Calu3 (cell line): ENCODE measurements at regions not wholly inside any gene's neighbourhood (a gene's known extent, or its start where the extent isn't known, plus 50 kb on each side); places are given as distances from the start of the nearest gene placed in this dataset.

ENCODE experiments used
- BruUV-seq: library from RNA; stranded (reverse); fragments of 400-500 nt; replicated peaks from 2 replicates; lab custom pipeline; 2021; lab: Mats Ljungman, UMichigan
- CTCF ChIA-PET: fragments of 300-600 bp; sonication (Branson Sonifier 250); formaldehyde crosslinking; loops from one replicate; lab custom pipeline; 2022; ENCODE audit warnings: antibody characterized with exemption; lab: Charles Lee
- DNase-seq: peaks from one replicate; pipeline ENCODE4 v3.0.0; 2022
- H3K27ac Mint-ChIP-seq: one replicate; pipeline ENCODE4 v1.8.0; 2022; ENCODE audit warnings: mixed read lengths; ENCODE audit not compliant: unreplicated experiment
- H3K27me3 Mint-ChIP-seq: one replicate; pipeline ENCODE4 v1.8.0; 2022; ENCODE audit warnings: mixed read lengths; ENCODE audit not compliant: unreplicated experiment
- H3K36me3 Mint-ChIP-seq: one replicate; pipeline ENCODE4 v1.8.0; 2022; ENCODE audit warnings: mild to moderate bottlenecking, moderate library complexity, mixed read lengths; ENCODE audit not compliant: insufficient read depth, unreplicated experiment
- H3K4me1 Mint-ChIP-seq: one replicate; pipeline ENCODE4 v1.8.0; 2022; ENCODE audit warnings: mild to moderate bottlenecking, low read depth, mixed read lengths; ENCODE audit not compliant: unreplicated experiment
- H3K4me3 Mint-ChIP-seq: one replicate; pipeline ENCODE4 v1.8.0; 2022; ENCODE audit warnings: mild to moderate bottlenecking, low read depth, moderate library complexity, mixed read lengths; ENCODE audit not compliant: unreplicated experiment
- H3K9me3 Mint-ChIP-seq: one replicate; pipeline ENCODE4 v1.8.0; 2022; ENCODE audit warnings: low read depth, mixed read lengths; ENCODE audit not compliant: unreplicated experiment
- CTCF ChIP-seq: fragments of 200-600 bp; IDR thresholded peaks from one replicate; pipeline ENCODE4 v1.8.0; 2022; ENCODE audit warnings: antibody characterized with exemption; ENCODE audit not compliant: unreplicated experiment
- intact Hi-C: fragments of 100-400 bp; cut with micrococcal nuclease; formaldehyde crosslinking; loops from one replicate; pipeline ENCODE4 v1.10.0; 2022; ENCODE audit not compliant: unreplicated experiment

GRCh38 chr22:27628891-27629631 lies 172.5 kb downstream of the MN1 start:
- Mint-ChIP-seq H3K27me3 (no peaks in the 10 kb centered on the region), H3K36me3 (peaks cover 7% of the 10 kb centered on the region), H3K27ac (peak overlapping the region; percentile 32), H3K4me1 (peaks cover 17% of the 10 kb centered on the region), H3K9me3 (no peaks in the 10 kb centered on the region), H3K4me3 (no peak overlapping the region)
- DNase-seq = peak; percentile 70
- CTCF ChIA-PET = no interaction called here
- BruUV-seq = no TSS peak
- intact Hi-C loops = loop anchor here (10.0 kb wide), 1 partner anchor 176 kb away; the partner anchor contains the start of gene MN1
- TF ChIP-seq CTCF = no peak

GRCh38 chr22:27629908-27630673 lies 171.5 kb downstream of the MN1 start:
- Mint-ChIP-seq H3K9me3 (no peaks in the 10 kb centered on the region), H3K27ac (no peak overlapping the region), H3K4me1 (peaks cover 17% of the 10 kb centered on the region), H3K27me3 (no peaks in the 10 kb centered on the region), H3K36me3 (peaks cover 7% of the 10 kb centered on the region), H3K4me3 (no peak overlapping the region)
- CTCF ChIA-PET = no interaction called here
- no peak for DNase-seq
- no TSS peak for BruUV-seq
- intact Hi-C loops = loop anchor here (10.0 kb wide), 1 partner anchor 175 kb away; the partner anchor contains the start of gene MN1
- TF ChIP-seq CTCF = no peak

- Mint-ChIP-seq H3K4me1 (peaks cover 17% of the 10 kb centered on the region), H3K27me3 (peaks cover 4% of the 10 kb centered on the region)
- CTCF ChIA-PET = no interaction called here
Observed at GRCh38 chr22:27630754-27631153, 170.8 kb downstream of the MN1 start.

GRCh38 chr22:27631641-27632040 lies 169.9 kb downstream of the MN1 start:
- Mint-ChIP-seq H3K9me3 (no peaks in the 10 kb centered on the region), H3K36me3 (peaks cover 7% of the 10 kb centered on the region), H3K4me3 (no peak overlapping the region), H3K27ac (no peak overlapping the region), H3K27me3 (peaks cover 13% of the 10 kb centered on the region), H3K4me1 (peaks cover 9% of the 10 kb centered on the region)
- intact Hi-C loops = no loop called here
- no peak for TF ChIP-seq CTCF
- BruUV-seq = no TSS peak
- no peak for DNase-seq
- CTCF ChIA-PET = no interaction called here

More at GRCh38 chr22:27630754-27631153, 170.8 kb downstream of the MN1 start:
- H3K9me3 Mint-ChIP-seq = no peaks in the 10 kb centered on the region
- H3K4me3 Mint-ChIP-seq = no peak overlapping the region
- TF ChIP-seq CTCF = no peak
- no peak for DNase-seq
- H3K27ac Mint-ChIP-seq = no peak overlapping the region
- peaks cover 7% of the 10 kb centered on the region for H3K36me3 Mint-ChIP-seq
- BruUV-seq = no TSS peak
- intact Hi-C loops = no loop called here
